GM23338 (cell line): ENCODE measurements at regions not wholly inside any gene's neighbourhood (a gene's known extent, or its start where the extent isn't known, plus 50 kb on each side); places are given as distances from the start of the nearest gene placed in this dataset.

Experiments
- CREB1 ChIP-seq: fragments of 250-450 bp; sonication (Bioruptor Pico); IDR thresholded peaks from 2 replicates; pipeline ENCODE4 v1.5.0; 2020; ENCODE audit warnings: low read depth, mild to moderate bottlenecking, moderate library complexity
- EZH2 ChIP-seq: fragments of 200-600 bp; sonication (generic); IDR thresholded peaks from one replicate; pipeline ENCODE4 v1.8.0; 2017; ENCODE audit warnings: antibody characterized with exemption, mild to moderate bottlenecking, low read depth; ENCODE audit not compliant: unreplicated experiment
- EZH2phosphoT487 ChIP-seq: fragments of 200-600 bp; sonication (generic); IDR thresholded peaks from one replicate; pipeline ENCODE4 v1.8.1; 2018; ENCODE audit warnings: antibody characterized with exemption; ENCODE audit not compliant: unreplicated experiment
- JUNB ChIP-seq: IDR thresholded peaks from one replicate; pipeline ENCODE4 v1.6.1; 2016; ENCODE audit warnings: antibody characterized with exemption; ENCODE audit not compliant: unreplicated experiment
- POLR2AphosphoS5 ChIP-seq: IDR thresholded peaks from 2 replicates; pipeline ENCODE4 v1.6.1; 2016; ENCODE audit warnings: antibody characterized with exemption, low read depth
- ZNF114 ChIP-seq: fragments of 250-450 bp; sonication (Bioruptor Pico); IDR thresholded peaks from 2 replicates; pipeline ENCODE4 v1.5.0; 2020; ENCODE audit warnings: mild to moderate bottlenecking, moderate library complexity
- ZNF331 ChIP-seq: fragments of 250-450 bp; sonication (Bioruptor Pico); IDR thresholded peaks from 2 replicates; pipeline ENCODE4 v1.5.0; 2020; ENCODE audit warnings: low read depth, mild to moderate bottlenecking, moderate library complexity
- TF ChIP-seq, protein P1 (sequence below), 2 experiments: fragments of 200-600 bp in 1 of 2; sonication (generic) in 1 of 2; conservative IDR thresholded peaks; 2 replicates each; pipeline versions ENCODE4 v1.5.1 to v1.6.1; 2016 to 2017; ENCODE audit warnings: antibody characterized with exemption in 2 of 2, low read depth in 2 of 2, mild to moderate bottlenecking in 2 of 2, moderate library complexity in 1 of 2
- TF ChIP-seq, protein P2 (sequence below): IDR thresholded peaks from one replicate; pipeline ENCODE4 v1.6.1; 2018; ENCODE audit warnings: antibody characterized with exemption; ENCODE audit not compliant: unreplicated experiment
- TF ChIP-seq, protein P3 (sequence below): IDR thresholded peaks from 2 replicates; pipeline ENCODE4 v1.6.1; 2016; ENCODE audit warnings: antibody characterized with exemption

DNA sequence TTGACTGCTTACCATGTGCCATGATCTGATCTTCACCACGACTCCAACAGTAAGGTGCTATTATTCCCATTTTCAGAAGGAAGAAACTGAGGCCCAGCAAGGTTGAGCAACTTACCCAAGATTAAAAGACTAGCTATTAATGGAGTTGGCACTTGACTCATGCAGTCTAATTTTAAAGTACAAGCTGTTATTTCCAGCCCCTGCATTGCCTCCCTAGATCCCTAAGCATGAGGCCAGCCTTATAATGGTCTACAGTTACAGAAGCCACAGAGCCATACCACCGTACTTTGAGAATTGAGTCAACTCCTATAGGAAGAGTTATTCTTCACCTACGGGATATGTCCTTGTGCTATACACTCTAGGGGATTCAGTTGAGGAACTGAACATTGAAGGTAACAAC is 66.7 kb upstream of the RBM19 start:
- TF ChIP-seq, protein P1, sequence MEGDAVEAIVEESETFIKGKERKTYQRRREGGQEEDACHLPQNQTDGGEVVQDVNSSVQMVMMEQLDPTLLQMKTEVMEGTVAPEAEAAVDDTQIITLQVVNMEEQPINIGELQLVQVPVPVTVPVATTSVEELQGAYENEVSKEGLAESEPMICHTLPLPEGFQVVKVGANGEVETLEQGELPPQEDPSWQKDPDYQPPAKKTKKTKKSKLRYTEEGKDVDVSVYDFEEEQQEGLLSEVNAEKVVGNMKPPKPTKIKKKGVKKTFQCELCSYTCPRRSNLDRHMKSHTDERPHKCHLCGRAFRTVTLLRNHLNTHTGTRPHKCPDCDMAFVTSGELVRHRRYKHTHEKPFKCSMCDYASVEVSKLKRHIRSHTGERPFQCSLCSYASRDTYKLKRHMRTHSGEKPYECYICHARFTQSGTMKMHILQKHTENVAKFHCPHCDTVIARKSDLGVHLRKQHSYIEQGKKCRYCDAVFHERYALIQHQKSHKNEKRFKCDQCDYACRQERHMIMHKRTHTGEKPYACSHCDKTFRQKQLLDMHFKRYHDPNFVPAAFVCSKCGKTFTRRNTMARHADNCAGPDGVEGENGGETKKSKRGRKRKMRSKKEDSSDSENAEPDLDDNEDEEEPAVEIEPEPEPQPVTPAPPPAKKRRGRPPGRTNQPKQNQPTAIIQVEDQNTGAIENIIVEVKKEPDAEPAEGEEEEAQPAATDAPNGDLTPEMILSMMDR (conservative IDR thresholded peaks at IDR 0.05; ENCODE audit: low read depth in 2 of 2): no peak
- TF ChIP-seq, protein P2, sequence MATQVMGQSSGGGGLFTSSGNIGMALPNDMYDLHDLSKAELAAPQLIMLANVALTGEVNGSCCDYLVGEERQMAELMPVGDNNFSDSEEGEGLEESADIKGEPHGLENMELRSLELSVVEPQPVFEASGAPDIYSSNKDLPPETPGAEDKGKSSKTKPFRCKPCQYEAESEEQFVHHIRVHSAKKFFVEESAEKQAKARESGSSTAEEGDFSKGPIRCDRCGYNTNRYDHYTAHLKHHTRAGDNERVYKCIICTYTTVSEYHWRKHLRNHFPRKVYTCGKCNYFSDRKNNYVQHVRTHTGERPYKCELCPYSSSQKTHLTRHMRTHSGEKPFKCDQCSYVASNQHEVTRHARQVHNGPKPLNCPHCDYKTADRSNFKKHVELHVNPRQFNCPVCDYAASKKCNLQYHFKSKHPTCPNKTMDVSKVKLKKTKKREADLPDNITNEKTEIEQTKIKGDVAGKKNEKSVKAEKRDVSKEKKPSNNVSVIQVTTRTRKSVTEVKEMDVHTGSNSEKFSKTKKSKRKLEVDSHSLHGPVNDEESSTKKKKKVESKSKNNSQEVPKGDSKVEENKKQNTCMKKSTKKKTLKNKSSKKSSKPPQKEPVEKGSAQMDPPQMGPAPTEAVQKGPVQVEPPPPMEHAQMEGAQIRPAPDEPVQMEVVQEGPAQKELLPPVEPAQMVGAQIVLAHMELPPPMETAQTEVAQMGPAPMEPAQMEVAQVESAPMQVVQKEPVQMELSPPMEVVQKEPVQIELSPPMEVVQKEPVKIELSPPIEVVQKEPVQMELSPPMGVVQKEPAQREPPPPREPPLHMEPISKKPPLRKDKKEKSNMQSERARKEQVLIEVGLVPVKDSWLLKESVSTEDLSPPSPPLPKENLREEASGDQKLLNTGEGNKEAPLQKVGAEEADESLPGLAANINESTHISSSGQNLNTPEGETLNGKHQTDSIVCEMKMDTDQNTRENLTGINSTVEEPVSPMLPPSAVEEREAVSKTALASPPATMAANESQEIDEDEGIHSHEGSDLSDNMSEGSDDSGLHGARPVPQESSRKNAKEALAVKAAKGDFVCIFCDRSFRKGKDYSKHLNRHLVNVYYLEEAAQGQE: no peak
- TF ChIP-seq ZNF114 (CRISPR knock-in tag): no peak
- TF ChIP-seq POLR2AphosphoS5: no peak
- no peak for TF ChIP-seq EZH2
- no peak for TF ChIP-seq ZNF331
- TF ChIP-seq JUNB: no peak
- TF ChIP-seq, protein P3, sequence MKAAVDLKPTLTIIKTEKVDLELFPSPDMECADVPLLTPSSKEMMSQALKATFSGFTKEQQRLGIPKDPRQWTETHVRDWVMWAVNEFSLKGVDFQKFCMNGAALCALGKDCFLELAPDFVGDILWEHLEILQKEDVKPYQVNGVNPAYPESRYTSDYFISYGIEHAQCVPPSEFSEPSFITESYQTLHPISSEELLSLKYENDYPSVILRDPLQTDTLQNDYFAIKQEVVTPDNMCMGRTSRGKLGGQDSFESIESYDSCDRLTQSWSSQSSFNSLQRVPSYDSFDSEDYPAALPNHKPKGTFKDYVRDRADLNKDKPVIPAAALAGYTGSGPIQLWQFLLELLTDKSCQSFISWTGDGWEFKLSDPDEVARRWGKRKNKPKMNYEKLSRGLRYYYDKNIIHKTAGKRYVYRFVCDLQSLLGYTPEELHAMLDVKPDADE: no peak
- TF ChIP-seq EZH2phosphoT487: no peak
- no peak for TF ChIP-seq CREB1 (CRISPR knock-in tag)
